ENCODE measurements at regions not wholly inside any gene's neighbourhood (a gene's known extent, or its start where the extent isn't known, plus 50 kb on each side); places are given as distances from the start of the nearest gene placed in this dataset.

DNA sequence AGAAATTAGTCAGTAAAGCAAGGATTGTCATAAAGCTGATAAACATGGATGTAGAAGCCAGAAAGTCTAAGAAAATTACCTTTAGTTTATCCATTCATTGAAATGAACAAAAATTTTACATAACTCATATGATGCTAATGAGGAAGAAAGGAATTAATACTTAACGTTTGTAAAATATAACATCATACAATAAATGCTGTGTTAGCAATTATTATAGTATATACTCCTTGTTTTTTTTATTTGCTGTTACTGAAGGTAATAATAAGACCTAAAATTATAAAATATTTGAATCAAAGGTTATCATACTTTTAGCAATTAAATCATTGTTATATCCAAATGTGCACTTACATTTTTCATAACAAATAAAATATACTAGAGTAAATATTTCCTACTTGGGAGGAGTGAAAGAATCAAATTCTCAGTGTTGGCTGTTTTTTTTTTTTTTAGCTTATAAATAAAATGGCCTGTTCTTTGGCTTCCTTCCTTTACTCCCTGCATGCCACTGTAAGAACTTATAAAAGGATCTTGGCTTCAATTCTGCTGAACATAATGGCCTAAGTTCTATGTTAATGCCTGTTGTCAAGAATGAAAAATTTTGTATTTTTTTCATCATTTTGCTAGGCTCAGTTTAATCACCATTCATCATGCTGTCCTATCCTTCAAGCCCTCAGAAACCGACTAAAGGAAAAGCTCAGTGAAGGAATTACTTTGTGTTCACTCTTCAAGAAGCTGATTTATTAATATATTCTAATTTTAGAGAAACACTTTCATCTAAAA is 167.4 kb upstream of the SLITRK1 start:
- Histone ChIP-seq H3K27ac (ENCODE audit: low read depth) (no peak overlapping the region), H3K4me2 (no peak overlapping the region), H3K4me1 (ENCODE audit: insufficient read depth) (peaks cover 20% of the 10 kb centered on the region), H3K36me3 (ENCODE audit: insufficient read depth) (no peaks in the 10 kb centered on the region), H3K79me2 (replicated peaks; ENCODE audit: insufficient read depth) (no peaks in the 10 kb centered on the region), H3K27me3 (ENCODE audit: insufficient read depth) (no peaks in the 10 kb centered on the region), H2AFZ (no peak overlapping the region), H3K4me3 (no peak overlapping the region), H4K20me1 (replicated peaks; ENCODE audit: insufficient read depth) (no peaks in the 10 kb centered on the region), H3F3A (replicated peaks; ENCODE audit: low read depth) (no peaks in the 10 kb centered on the region), H3K9me2 (ENCODE audit: insufficient read depth) (no peaks in the 10 kb centered on the region)
- Mint-ChIP-seq H3K27ac (0 out of 2 replicates have a peak overlapping the region, but pooled peaks have one; percentile 9), H3K4me1 (peaks cover 24% of the 10 kb centered on the region; the same call in 2 of the 3 replicates), H3K36me3 (ENCODE audit: low read depth) (peaks cover 3% of the 10 kb centered on the region; the same call in 2 of the 3 replicates), H3K27me3 (ENCODE audit: insufficient read depth, low read depth, poor library complexity) (no peaks in the 10 kb centered on the region), H3K4me3 (no peak overlapping the region), H3K9me3 (peaks cover 6% of the 10 kb centered on the region; the same call in 1 of the 3 replicates)
- ATAC-seq (no peak), DNase-seq (ENCODE audit: low spot score) (no peak)
- TF ChIP-seq, protein P1, sequence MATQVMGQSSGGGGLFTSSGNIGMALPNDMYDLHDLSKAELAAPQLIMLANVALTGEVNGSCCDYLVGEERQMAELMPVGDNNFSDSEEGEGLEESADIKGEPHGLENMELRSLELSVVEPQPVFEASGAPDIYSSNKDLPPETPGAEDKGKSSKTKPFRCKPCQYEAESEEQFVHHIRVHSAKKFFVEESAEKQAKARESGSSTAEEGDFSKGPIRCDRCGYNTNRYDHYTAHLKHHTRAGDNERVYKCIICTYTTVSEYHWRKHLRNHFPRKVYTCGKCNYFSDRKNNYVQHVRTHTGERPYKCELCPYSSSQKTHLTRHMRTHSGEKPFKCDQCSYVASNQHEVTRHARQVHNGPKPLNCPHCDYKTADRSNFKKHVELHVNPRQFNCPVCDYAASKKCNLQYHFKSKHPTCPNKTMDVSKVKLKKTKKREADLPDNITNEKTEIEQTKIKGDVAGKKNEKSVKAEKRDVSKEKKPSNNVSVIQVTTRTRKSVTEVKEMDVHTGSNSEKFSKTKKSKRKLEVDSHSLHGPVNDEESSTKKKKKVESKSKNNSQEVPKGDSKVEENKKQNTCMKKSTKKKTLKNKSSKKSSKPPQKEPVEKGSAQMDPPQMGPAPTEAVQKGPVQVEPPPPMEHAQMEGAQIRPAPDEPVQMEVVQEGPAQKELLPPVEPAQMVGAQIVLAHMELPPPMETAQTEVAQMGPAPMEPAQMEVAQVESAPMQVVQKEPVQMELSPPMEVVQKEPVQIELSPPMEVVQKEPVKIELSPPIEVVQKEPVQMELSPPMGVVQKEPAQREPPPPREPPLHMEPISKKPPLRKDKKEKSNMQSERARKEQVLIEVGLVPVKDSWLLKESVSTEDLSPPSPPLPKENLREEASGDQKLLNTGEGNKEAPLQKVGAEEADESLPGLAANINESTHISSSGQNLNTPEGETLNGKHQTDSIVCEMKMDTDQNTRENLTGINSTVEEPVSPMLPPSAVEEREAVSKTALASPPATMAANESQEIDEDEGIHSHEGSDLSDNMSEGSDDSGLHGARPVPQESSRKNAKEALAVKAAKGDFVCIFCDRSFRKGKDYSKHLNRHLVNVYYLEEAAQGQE (IDR thresholded peaks at IDR 0.05; ENCODE audit: unreplicated experiment): no peak
- TF ChIP-seq, protein P2, sequence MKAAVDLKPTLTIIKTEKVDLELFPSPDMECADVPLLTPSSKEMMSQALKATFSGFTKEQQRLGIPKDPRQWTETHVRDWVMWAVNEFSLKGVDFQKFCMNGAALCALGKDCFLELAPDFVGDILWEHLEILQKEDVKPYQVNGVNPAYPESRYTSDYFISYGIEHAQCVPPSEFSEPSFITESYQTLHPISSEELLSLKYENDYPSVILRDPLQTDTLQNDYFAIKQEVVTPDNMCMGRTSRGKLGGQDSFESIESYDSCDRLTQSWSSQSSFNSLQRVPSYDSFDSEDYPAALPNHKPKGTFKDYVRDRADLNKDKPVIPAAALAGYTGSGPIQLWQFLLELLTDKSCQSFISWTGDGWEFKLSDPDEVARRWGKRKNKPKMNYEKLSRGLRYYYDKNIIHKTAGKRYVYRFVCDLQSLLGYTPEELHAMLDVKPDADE (IDR thresholded peaks at IDR 0.05): no peak
- TF ChIP-seq ZNF331 (CRISPR knock-in tag; IDR thresholded peaks at IDR 0.05; ENCODE audit: low read depth) (no peak), NANOG (IDR thresholded peaks at IDR 0.05; ENCODE audit: borderline replicate concordance) (no peak), JUNB (IDR thresholded peaks at IDR 0.05; ENCODE audit: unreplicated experiment) (no peak), CREB1 (CRISPR knock-in tag; IDR thresholded peaks at IDR 0.05; ENCODE audit: low read depth) (no peak), STAT1 (IDR thresholded peaks at IDR 0.05; ENCODE audit: unreplicated experiment) (no peak), ZNF114 (CRISPR knock-in tag; IDR thresholded peaks at IDR 0.05) (no peak), EZH2phosphoT487 (IDR thresholded peaks at IDR 0.05; ENCODE audit: unreplicated experiment) (no peak)
- TF ChIP-seq, protein P3, sequence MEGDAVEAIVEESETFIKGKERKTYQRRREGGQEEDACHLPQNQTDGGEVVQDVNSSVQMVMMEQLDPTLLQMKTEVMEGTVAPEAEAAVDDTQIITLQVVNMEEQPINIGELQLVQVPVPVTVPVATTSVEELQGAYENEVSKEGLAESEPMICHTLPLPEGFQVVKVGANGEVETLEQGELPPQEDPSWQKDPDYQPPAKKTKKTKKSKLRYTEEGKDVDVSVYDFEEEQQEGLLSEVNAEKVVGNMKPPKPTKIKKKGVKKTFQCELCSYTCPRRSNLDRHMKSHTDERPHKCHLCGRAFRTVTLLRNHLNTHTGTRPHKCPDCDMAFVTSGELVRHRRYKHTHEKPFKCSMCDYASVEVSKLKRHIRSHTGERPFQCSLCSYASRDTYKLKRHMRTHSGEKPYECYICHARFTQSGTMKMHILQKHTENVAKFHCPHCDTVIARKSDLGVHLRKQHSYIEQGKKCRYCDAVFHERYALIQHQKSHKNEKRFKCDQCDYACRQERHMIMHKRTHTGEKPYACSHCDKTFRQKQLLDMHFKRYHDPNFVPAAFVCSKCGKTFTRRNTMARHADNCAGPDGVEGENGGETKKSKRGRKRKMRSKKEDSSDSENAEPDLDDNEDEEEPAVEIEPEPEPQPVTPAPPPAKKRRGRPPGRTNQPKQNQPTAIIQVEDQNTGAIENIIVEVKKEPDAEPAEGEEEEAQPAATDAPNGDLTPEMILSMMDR (conservative IDR thresholded peaks at IDR 0.05; ENCODE audit: low read depth in 2 of 2): no peak
- TF ChIP-seq, protein P4, sequence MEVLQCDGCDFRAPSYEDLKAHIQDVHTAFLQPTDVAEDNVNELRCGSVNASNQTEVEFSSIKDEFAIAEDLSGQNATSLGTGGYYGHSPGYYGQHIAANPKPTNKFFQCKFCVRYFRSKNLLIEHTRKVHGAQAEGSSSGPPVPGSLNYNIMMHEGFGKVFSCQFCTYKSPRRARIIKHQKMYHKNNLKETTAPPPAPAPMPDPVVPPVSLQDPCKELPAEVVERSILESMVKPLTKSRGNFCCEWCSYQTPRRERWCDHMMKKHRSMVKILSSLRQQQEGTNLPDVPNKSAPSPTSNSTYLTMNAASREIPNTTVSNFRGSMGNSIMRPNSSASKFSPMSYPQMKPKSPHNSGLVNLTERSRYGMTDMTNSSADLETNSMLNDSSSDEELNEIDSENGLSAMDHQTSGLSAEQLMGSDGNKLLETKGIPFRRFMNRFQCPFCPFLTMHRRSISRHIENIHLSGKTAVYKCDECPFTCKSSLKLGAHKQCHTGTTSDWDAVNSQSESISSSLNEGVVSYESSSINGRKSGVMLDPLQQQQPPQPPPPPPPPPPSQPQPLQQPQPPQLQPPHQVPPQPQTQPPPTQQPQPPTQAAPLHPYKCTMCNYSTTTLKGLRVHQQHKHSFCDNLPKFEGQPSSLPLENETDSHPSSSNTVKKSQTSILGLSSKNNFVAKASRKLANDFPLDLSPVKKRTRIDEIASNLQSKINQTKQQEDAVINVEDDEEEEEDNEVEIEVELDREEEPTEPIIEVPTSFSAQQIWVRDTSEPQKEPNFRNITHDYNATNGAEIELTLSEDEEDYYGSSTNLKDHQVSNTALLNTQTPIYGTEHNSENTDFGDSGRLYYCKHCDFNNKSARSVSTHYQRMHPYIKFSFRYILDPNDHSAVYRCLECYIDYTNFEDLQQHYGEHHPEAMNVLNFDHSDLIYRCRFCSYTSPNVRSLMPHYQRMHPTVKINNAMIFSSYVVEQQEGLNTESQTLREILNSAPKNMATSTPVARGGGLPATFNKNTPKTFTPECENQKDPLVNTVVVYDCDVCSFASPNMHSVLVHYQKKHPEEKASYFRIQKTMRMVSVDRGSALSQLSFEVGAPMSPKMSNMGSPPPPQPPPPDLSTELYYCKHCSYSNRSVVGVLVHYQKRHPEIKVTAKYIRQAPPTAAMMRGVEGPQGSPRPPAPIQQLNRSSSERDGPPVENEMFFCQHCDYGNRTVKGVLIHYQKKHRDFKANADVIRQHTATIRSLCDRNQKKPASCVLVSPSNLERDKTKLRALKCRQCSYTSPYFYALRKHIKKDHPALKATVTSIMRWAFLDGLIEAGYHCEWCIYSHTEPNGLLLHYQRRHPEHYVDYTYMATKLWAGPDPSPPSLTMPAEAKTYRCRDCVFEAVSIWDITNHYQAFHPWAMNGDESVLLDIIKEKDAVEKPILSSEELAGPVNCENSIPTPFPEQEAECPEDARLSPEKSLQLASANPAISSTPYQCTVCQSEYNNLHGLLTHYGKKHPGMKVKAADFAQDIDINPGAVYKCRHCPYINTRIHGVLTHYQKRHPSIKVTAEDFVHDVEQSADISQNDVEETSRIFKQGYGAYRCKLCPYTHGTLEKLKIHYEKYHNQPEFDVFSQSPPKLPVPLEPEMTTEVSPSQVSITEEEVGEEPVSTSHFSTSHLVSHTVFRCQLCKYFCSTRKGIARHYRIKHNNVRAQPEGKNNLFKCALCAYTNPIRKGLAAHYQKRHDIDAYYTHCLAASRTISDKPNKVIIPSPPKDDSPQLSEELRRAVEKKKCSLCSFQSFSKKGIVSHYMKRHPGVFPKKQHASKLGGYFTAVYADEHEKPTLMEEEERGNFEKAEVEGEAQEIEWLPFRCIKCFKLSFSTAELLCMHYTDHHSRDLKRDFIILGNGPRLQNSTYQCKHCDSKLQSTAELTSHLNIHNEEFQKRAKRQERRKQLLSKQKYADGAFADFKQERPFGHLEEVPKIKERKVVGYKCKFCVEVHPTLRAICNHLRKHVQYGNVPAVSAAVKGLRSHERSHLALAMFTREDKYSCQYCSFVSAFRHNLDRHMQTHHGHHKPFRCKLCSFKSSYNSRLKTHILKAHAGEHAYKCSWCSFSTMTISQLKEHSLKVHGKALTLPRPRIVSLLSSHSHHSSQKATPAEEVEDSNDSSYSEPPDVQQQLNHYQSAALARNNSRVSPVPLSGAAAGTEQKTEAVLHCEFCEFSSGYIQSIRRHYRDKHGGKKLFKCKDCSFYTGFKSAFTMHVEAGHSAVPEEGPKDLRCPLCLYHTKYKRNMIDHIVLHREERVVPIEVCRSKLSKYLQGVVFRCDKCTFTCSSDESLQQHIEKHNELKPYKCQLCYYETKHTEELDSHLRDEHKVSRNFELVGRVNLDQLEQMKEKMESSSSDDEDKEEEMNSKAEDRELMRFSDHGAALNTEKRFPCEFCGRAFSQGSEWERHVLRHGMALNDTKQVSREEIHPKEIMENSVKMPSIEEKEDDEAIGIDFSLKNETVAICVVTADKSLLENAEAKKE (CRISPR knock-in tag; IDR thresholded peaks at IDR 0.05): no peak
